Right kidney (tissue), 1 donor: ENCODE measurements at regions not wholly inside any gene's neighbourhood (a gene's known extent, or its start where the extent isn't known, plus 50 kb on each side); places are given as distances from the start of the nearest gene placed in this dataset.
A peak's percentile ranks its signal among the peaks of the same experiment; 100 is the strongest.
"Not testable (repeated sequence)": the region's sequence is repeated elsewhere in the genome, so short reads cannot be mapped to it uniquely, and the experiment has no call there.

ENCODE experiments used
- DNase-seq: peaks from one replicate; pipeline ENCODE4 v3.0.0-alpha.2; 2016

DNA sequence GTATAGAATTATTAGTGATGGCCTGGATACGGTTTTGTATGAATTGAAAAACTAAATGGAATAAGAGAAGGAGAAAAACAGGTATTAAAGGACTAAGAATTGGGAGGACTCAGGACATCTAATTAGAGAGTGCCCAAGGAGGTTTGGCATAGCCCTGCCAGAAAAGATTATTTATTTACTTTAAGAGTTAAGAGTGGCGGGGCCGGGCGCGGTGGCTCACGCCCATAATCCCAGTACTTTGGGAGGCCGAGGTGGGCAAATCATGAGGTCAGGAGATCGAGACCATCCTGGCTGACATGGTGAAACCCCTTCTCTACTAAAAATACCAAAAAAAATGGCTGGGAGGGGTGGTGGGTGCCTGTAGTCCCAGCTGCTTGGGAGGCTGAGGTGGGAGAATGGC lies 115.2 kb upstream of the KCNJ3 start:
- DNase-seq: not testable (repeated sequence)

GRCh38 chr2:154587739-154588138 lies 110.8 kb upstream of the KCNJ3 start:
- no peak for DNase-seq

GRCh38 chr2:154588838-154589237 lies 109.7 kb upstream of the KCNJ3 start:
- no peak for DNase-seq

- DNase-seq: no peak
These were observed 109.0 kb upstream of the KCNJ3 start for GRCh38 chr2:154589514-154589913.

DNA sequence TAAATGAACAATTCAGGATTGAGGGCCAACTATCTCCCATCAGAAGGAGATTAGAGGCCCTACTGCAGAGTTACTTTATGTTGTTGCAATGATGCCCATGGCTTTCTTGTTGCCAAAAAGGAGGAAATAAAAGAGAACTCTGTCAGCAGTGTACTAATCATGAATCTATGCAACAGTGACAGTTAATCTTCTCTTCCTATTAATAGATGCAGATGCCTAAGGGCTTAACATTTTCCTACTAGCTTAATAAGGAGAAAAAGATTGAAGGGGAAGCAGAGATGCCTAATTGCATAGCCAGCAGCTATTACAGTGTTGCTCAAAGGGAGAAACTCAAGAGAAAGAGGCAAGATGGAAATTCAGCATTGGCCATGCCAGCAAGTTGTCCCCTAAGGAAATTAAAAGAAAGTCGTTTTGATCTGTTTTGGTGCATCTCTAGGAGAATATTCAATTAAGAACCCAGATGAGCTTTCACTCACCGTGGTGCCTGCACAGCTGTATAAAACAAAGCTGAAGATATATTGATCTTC lies 107.1 kb upstream of the KCNJ3 start:
- DNase-seq: no peak

GRCh38 chr2:154599189-154599588 lies 99.3 kb upstream of the KCNJ3 start:
- no peak for DNase-seq

DNA sequence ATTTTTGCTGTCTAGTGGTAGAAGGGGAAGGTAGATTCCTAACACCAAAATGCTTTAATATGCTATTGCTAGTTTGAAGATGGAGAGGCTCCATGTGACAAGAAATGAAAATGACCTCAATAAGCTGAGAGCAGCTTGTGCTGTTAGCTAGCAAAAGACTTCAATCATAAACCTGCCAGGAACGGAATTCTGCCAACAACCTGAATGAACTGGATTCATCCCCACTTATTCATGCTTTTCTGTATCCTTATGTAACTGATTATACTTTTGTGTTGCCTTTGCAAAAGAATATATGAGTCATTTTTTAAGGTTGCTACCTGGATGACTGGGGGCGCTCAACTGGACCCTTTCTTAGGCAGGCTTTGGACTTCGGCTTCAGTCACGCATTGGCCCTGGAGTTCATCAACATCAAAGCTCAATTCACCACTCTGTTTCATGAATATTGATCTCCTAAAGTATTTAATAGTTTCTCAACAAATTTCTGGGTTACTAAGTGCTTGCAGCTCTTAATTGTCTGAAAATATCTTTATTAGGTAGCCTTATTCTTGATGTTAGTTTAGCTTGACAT lies 97.5 kb upstream of the KCNJ3 start:
- DNase-seq: no peak

- DNase-seq: no peak
These were observed 94.8 kb upstream of the KCNJ3 start for GRCh38 chr2:154603682-154604081.

DNA sequence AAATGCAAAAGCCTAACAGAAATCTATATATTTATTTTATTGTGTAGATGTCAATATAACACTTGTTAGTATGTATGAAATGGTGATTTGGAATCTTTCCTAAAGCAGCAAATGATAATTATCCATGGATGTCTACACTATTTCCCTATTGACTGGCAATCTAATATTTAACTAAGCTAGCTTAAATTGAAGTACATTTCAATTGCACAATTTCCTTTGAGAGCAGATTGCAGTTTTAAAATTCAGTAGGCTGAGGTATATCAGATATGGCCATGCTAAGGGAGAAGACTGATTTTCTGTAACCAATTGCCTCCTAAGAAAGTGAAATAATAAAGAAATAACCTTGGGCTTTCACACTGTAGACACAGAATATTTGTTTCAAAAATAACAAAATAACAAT lies 90.1 kb upstream of the KCNJ3 start:
- DNase-seq: no peak

DNA sequence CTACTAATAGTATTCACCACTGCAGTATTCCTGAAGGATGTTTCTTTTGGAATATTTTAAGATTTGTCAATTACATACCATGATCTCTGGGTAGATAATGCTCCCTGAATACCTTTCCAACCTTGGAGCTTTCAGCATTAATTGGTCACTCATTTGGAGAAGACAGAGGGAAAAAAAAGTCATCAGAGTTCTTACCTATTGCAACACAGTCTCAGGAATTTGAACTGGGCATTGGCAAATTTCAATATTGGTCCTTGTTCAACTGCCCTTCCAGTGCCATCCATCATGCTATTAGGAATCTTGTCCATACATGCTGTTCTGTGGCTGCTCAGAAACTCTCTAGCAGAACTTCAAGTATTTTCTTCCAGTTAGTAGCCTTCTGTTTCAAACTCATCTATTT lies 83.6 kb upstream of the KCNJ3 start:
- DNase-seq: no peak

DNA sequence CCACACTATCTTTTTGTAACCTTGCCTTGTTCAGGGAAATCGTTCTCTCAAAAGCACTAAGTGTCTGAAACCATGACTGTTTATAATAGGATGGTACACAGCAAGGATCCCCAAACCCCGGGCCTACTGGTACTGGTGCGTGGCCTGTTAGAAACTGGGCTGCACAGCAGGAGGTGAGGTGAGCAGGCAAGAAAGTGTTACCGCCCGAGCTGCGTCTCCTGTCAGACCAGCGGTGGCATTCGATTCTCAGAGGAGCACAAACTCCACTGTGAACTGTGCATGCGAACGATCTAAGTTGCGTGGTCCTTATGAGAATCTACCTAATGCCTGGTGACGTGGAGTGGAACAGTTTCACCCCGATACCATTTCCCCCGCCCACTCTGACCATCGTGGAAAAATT lies 81.8 kb upstream of the KCNJ3 start:
- DNase-seq: no peak

DNA sequence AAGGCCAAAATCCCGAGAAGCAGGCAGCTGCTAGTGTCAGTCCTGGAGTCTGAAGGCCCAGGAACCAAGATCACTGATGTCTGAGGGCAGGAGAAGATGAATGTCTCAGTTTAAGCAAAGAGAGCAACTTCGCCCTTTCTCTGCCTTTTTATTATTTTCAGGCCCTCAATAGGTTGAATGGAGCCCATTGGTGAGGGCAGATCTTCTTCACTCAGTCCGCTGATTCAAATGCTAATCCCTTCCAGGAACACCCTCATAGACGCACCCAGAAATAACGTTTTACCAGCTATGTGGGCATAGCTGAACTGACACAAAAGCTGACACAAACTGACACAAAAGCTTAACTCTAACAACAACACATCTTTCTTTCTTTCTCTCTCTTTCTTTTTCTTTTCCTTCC lies 78.0 kb upstream of the KCNJ3 start:
- no peak for DNase-seq

GRCh38 chr2:154623819-154624218 lies 74.7 kb upstream of the KCNJ3 start:
- DNase-seq: peak; percentile 9

- no peak for DNase-seq
These were observed 61.0 kb upstream of the KCNJ3 start for GRCh38 chr2:154637456-154637855.

DNA sequence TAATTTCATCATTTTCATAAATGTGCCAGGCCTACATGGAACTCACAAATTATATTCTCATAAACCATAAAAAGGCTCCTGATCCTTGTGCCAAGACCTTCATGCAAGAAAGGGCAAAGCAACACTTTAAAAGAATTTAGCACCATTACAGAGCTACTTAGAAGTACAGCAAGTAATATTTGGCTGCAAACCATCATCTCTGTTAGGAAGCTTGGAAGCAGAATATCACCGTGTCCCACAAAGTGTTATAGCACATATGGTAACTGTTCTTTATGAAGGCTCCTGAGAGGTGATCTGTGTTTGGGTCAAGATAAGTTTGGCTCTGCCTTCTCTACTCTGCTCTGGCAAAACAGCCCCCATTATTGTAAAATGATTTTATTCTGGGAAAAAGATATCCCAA lies 59.7 kb upstream of the KCNJ3 start:
- no peak for DNase-seq

DNA sequence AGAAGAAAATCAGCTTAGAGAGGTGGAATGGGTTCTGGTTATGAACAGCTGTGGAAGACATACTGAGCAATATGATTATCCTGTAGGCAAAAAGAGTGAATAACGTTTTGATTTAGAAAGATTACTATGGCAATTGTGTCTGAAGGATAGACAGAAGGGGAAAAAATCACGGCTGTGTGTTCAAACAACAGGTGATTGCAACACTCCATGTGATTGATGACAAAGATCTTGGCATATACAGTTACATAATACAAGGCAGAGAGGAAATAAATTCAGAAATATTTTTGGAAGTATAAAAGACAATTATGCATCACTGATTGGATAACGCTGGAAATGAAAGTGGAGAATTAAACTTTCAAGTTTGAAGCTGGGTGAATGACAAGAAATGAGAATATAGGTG lies 58.5 kb upstream of the KCNJ3 start:
- no peak for DNase-seq
